ENCODE measurements at regions not wholly inside any gene's neighbourhood (a gene's known extent, or its start where the extent isn't known, plus 50 kb on each side); places are given as distances from the start of the nearest gene placed in this dataset.
A peak's percentile ranks its signal among the peaks of the same experiment; 100 is the strongest.

DNA sequence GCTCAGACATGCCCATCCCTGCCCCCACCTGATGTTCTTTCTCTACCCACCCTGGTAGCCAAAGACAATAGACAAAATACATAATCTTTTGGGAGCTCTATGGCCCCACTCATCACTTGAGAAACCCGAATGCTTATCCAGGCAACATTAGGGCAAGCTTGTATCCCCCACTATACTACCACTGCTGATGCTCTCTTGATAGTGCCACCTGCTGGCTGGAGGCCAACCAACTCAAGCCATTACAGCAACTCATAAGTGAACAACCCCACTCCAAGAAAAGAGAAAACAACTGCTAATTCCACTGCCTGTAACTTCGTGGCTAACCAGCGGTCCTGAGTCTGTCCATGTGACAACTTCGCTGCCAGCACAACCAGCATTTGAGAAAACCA lies 342.5 kb upstream of the TGFBR2 start:
- H2AFZ ChIP-seq (ENCODE audit: low read depth, low read length), result no peak overlapping the region
- H3K14ac ChIP-seq (ENCODE audit: low read length in 2 of 2), result no peak overlapping the region
- H3K36me3 ChIP-seq (ENCODE audit: control insufficient read depth in 1 of 2, insufficient read depth in 2 of 2, low read depth in 1 of 2, low read length in 2 of 2), result no peaks in the 10 kb centered on the region
- peak overlapping the region; percentile 94 for H4K91ac ChIP-seq (ENCODE audit: low read length)
- no peak overlapping the region for H3K4me3 ChIP-seq (ENCODE audit: insufficient read depth in 1 of 2, low read depth in 1 of 2, low read length in 2 of 2)
- no peak overlapping the region for H2BK120ac ChIP-seq (ENCODE audit: low read depth, low read length)
- no peak overlapping the region for H3K4me2 ChIP-seq (ENCODE audit: low read length, poor library complexity, severe bottlenecking)
- no peak overlapping the region for H2AK5ac ChIP-seq (ENCODE audit: low read length, severe bottlenecking)
- H3K27ac ChIP-seq (ENCODE audit: low read length, poor library complexity, severe bottlenecking), result no peak overlapping the region
- H3K79me1 ChIP-seq (replicated peaks; ENCODE audit: low read length, poor library complexity, severe bottlenecking), result no peaks in the 10 kb centered on the region
- peak overlapping the region; percentile 84 to 86 for H3K18ac ChIP-seq (ENCODE audit: low read depth in 1 of 2, low read length in 2 of 2)
- H3K9ac ChIP-seq (ENCODE audit: low read length), result no peak overlapping the region
- no peak overlapping the region for H2BK5ac ChIP-seq (ENCODE audit: low read depth, low read length, poor library complexity, severe bottlenecking)
- peak overlapping the region; percentile 91 for H4K8ac ChIP-seq (ENCODE audit: low read length)
- H2BK12ac ChIP-seq (ENCODE audit: low read length in 2 of 2), result peak overlapping the region; percentile 57 to 92
- 96% methylated on average over 4 of the region's 4 CpGs for WGBS
- DNase-seq, result no peak
- peak overlapping the region; percentile 95 for H2BK15ac ChIP-seq (ENCODE audit: low read depth, poor library complexity, severe bottlenecking)
- no peaks in the 10 kb centered on the region for H3K27me3 ChIP-seq (ENCODE audit: control insufficient read depth in 1 of 2, insufficient read depth in 1 of 2, low read length in 2 of 2)
- peaks cover 4% of the 10 kb centered on the region for H3K4me1 ChIP-seq (ENCODE audit: control insufficient read depth, insufficient read depth, low read depth, low read length)
- H3K4ac ChIP-seq (ENCODE audit: low read depth in 1 of 2, low read length in 2 of 2), result peak overlapping the region; percentile 0 to 76
- H3K23ac ChIP-seq (ENCODE audit: low read length in 2 of 2), result no peak overlapping the region
- H3K9me3 ChIP-seq (ENCODE audit: control insufficient read depth, low read length), result no peaks in the 10 kb centered on the region

DNA sequence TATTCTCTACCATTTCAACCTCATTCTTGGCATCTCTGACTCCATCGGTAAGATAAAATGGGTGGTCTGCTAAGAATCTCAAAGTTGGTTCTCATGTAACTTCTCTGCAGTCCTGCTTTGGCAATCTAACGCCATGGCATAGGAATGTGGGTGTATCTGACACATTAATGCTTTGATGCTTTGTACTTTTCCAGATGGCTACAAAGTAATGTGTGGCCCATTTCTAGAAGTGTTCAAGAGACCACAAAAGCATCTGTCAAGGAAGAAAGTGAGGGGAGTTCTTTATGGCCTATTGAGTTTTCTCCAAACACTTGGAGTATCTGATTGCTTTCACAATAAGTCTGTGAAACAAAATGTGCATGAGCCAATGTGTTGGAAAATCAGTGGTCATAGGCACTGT lies 339.9 kb upstream of the TGFBR2 start:
- Histone ChIP-seq H3K79me1 (replicated peaks; ENCODE audit: low read length, poor library complexity, severe bottlenecking) (no peaks in the 10 kb centered on the region), H3K18ac (ENCODE audit: low read depth in 1 of 2, low read length in 2 of 2) (no peak overlapping the region), H2BK12ac (ENCODE audit: low read length in 2 of 2) (no peak overlapping the region), H4K91ac (ENCODE audit: low read length) (no peak overlapping the region), H2BK5ac (ENCODE audit: low read depth, low read length, poor library complexity, severe bottlenecking) (no peak overlapping the region), H3K9ac (ENCODE audit: low read length) (no peak overlapping the region), H3K36me3 (ENCODE audit: control insufficient read depth in 1 of 2, insufficient read depth in 2 of 2, low read depth in 1 of 2, low read length in 2 of 2) (no peaks in the 10 kb centered on the region), H2BK15ac (ENCODE audit: low read depth, poor library complexity, severe bottlenecking) (no peak overlapping the region), H3K4me1 (ENCODE audit: control insufficient read depth, insufficient read depth, low read depth, low read length) (peaks cover 4% of the 10 kb centered on the region), H3K14ac (ENCODE audit: low read length in 2 of 2) (no peak overlapping the region), H3K4ac (ENCODE audit: low read depth in 1 of 2, low read length in 2 of 2) (no peak overlapping the region), H3K27me3 (ENCODE audit: control insufficient read depth in 1 of 2, insufficient read depth in 1 of 2, low read length in 2 of 2) (no peaks in the 10 kb centered on the region), H3K4me2 (ENCODE audit: low read length, poor library complexity, severe bottlenecking) (no peak overlapping the region), H3K27ac (ENCODE audit: low read length, poor library complexity, severe bottlenecking) (no peak overlapping the region), H3K4me3 (ENCODE audit: insufficient read depth in 1 of 2, low read depth in 1 of 2, low read length in 2 of 2) (no peak overlapping the region), H2BK120ac (ENCODE audit: low read depth, low read length) (no peak overlapping the region), H2AK5ac (ENCODE audit: low read length, severe bottlenecking) (no peak overlapping the region), H3K23ac (ENCODE audit: low read length in 2 of 2) (no peak overlapping the region), H3K9me3 (ENCODE audit: control insufficient read depth, low read length) (no peaks in the 10 kb centered on the region), H4K8ac (ENCODE audit: low read length) (no peak overlapping the region), H2AFZ (ENCODE audit: low read depth, low read length) (no peak overlapping the region)
- DNase-seq, result peak; percentile 85
- WGBS, result 77% methylated on average over 2 of the region's 2 CpGs

DNA sequence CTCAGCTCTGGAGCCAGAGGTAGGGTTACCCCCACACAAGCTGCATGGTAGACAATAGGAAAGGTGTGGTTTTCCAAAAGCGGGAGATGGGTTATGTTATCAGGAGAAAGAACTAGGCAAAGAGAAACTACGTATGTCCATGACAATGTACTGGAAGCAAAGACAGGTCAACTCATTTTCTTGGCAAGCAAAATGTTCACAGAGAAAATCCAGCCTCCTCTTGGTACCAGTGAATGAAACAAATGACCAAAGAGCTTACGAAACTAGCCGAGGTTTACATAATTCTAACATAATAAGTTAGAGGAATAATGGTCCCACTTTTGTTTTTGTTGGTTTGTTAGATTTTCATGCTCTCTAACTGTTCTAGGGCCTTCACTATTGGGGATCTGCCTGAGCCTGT lies 338.1 kb upstream of the TGFBR2 start:
- Histone ChIP-seq H2AFZ (ENCODE audit: low read depth, low read length) (no peak overlapping the region), H3K4me3 (ENCODE audit: insufficient read depth in 1 of 2, low read depth in 1 of 2, low read length in 2 of 2) (no peak overlapping the region), H2AK5ac (ENCODE audit: low read length, severe bottlenecking) (no peak overlapping the region), H3K23ac (ENCODE audit: low read length in 2 of 2) (no peak overlapping the region), H2BK120ac (ENCODE audit: low read depth, low read length) (no peak overlapping the region), H3K9ac (ENCODE audit: low read length) (no peak overlapping the region), H3K18ac (ENCODE audit: low read depth in 1 of 2, low read length in 2 of 2) (peak overlapping the region in 1 of 2 experiments; percentile 10), H2BK15ac (ENCODE audit: low read depth, poor library complexity, severe bottlenecking) (no peak overlapping the region), H3K14ac (ENCODE audit: low read length in 2 of 2) (no peak overlapping the region), H3K36me3 (ENCODE audit: control insufficient read depth in 1 of 2, insufficient read depth in 2 of 2, low read depth in 1 of 2, low read length in 2 of 2) (no peaks in the 10 kb centered on the region), H4K8ac (ENCODE audit: low read length) (no peak overlapping the region), H3K4ac (ENCODE audit: low read depth in 1 of 2, low read length in 2 of 2) (peak overlapping the region in 1 of 2 experiments; percentile 3), H3K27ac (ENCODE audit: low read length, poor library complexity, severe bottlenecking) (no peak overlapping the region), H3K4me1 (ENCODE audit: control insufficient read depth, insufficient read depth, low read depth, low read length) (peaks cover 3% of the 10 kb centered on the region), H3K27me3 (ENCODE audit: control insufficient read depth in 1 of 2, insufficient read depth in 1 of 2, low read length in 2 of 2) (no peaks in the 10 kb centered on the region), H3K4me2 (ENCODE audit: low read length, poor library complexity, severe bottlenecking) (no peak overlapping the region), H3K79me1 (replicated peaks; ENCODE audit: low read length, poor library complexity, severe bottlenecking) (no peaks in the 10 kb centered on the region), H2BK12ac (ENCODE audit: low read length in 2 of 2) (no peak overlapping the region), H3K9me3 (ENCODE audit: control insufficient read depth, low read length) (no peaks in the 10 kb centered on the region), H4K91ac (ENCODE audit: low read length) (no peak overlapping the region), H2BK5ac (ENCODE audit: low read depth, low read length, poor library complexity, severe bottlenecking) (no peak overlapping the region)
- WGBS, result 75% methylated on average over 4 of the region's 4 CpGs
- DNase-seq, result no peak

DNA sequence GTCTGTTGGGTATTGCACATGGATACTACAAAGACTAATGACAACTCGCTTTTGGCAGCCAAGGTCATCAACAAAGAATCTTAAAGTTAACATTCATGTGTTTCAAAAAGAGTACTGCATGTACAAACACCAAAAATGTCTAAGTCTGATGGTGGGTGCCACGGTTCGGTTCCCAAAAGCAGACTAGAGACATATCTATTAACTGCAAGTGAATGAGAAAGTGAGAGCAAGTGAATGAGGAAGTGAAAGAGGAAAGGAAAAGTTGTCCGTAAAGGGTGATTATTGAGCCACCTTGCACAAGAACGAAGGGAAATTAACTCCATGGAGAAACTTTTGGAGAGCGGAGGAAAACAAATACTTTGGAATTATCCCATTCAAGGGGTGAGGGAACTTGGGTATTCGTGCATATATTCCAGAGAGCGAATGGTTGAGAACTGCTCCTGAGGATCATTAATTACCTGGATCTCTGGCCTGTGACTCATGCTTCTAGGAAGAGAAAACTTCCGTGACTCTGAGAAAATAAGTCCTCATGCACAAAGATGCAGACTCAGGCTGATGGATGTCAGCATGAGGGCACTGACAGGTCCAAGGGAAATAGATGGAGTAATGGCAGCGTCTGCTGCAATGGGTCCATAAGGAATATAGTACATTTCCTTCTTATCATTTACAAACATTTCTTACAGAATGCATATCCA lies 336.5 kb upstream of the TGFBR2 start:
- H2BK15ac ChIP-seq (ENCODE audit: low read depth, poor library complexity, severe bottlenecking), result no peak overlapping the region
- H3K4ac ChIP-seq (ENCODE audit: low read depth in 1 of 2, low read length in 2 of 2), result peak overlapping the region in 1 of 2 experiments; percentile 61
- no peaks in the 10 kb centered on the region for H3K36me3 ChIP-seq (ENCODE audit: control insufficient read depth in 1 of 2, insufficient read depth in 2 of 2, low read depth in 1 of 2, low read length in 2 of 2)
- no peaks in the 10 kb centered on the region for H3K79me1 ChIP-seq (replicated peaks; ENCODE audit: low read length, poor library complexity, severe bottlenecking)
- no peaks in the 10 kb centered on the region for H3K27me3 ChIP-seq (ENCODE audit: control insufficient read depth in 1 of 2, insufficient read depth in 1 of 2, low read length in 2 of 2)
- no peak overlapping the region for H2AFZ ChIP-seq (ENCODE audit: low read depth, low read length)
- no peak overlapping the region for H2BK5ac ChIP-seq (ENCODE audit: low read depth, low read length, poor library complexity, severe bottlenecking)
- WGBS, result 91% methylated on average over 9 of the region's 10 CpGs
- no peak for DNase-seq
- H2BK120ac ChIP-seq (ENCODE audit: low read depth, low read length), result peak overlapping the region; percentile 39
- no peaks in the 10 kb centered on the region for H3K9me3 ChIP-seq (ENCODE audit: control insufficient read depth, low read length)
- peak overlapping the region; percentile 30 for H3K27ac ChIP-seq (ENCODE audit: low read length, poor library complexity, severe bottlenecking)
- no peaks in the 10 kb centered on the region for H3K4me1 ChIP-seq (ENCODE audit: control insufficient read depth, insufficient read depth, low read depth, low read length)
- no peak overlapping the region for H2BK12ac ChIP-seq (ENCODE audit: low read length in 2 of 2)
- no peak overlapping the region for H3K14ac ChIP-seq (ENCODE audit: low read length in 2 of 2)
- no peak overlapping the region for H3K23ac ChIP-seq (ENCODE audit: low read length in 2 of 2)
- H3K4me3 ChIP-seq (ENCODE audit: insufficient read depth in 1 of 2, low read depth in 1 of 2, low read length in 2 of 2), result no peak overlapping the region
- H3K18ac ChIP-seq (ENCODE audit: low read depth in 1 of 2, low read length in 2 of 2), result no peak overlapping the region
- H4K91ac ChIP-seq (ENCODE audit: low read length), result no peak overlapping the region
- no peak overlapping the region for H3K4me2 ChIP-seq (ENCODE audit: low read length, poor library complexity, severe bottlenecking)
- H3K9ac ChIP-seq (ENCODE audit: low read length), result no peak overlapping the region
- H2AK5ac ChIP-seq (ENCODE audit: low read length, severe bottlenecking), result no peak overlapping the region
- no peak overlapping the region for H4K8ac ChIP-seq (ENCODE audit: low read length)
